ENCODE measurements at regions not wholly inside any gene's neighbourhood (a gene's known extent, or its start where the extent isn't known, plus 50 kb on each side); places are given as distances from the start of the nearest gene placed in this dataset.

DNA sequence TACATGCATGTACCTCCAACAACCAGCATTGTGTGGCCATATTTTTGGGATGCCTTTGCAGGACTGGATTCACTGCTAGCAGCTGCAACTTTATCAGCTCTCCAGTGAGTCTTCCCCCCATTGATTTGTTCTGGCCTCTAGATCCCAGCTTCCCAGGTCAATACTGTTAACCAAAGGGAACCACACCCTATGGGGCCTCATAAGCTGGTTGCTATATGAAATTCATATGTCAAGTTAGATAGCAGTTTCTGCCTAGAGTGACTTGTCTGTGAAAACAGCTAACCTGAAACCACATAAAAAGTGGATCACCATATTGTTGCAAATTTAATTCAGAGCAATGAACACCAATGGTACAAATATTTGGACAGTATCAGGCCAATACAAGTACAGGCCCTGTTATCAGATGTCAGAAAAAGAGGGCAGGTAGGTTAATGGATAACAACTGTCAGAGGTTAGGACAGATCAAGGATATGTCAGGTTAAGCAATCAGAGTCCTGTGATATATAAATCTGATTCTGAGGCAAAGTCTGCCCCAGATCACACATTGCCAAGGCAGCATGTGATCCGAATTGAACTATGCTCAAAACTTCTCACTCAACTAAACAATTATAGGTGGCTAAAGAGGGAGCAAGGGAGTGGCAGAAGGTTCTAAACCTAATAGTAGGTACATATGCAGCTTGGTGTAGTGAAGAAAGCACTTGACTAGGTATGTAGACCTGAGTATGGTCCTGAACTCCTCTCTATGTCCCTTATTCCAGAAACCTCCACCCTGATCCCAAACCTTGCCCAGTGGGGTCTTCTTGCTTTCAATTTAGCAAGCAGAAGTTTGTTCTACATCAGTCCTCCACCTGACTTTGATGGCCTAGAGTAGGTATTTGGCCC lies 94.7 kb upstream of the FOXN2 start (continued):
- TF ChIP-seq ZNF749 (CRISPR knock-in tag; IDR thresholded peaks at IDR 0.05; ENCODE audit: borderline replicate concordance) (peak; percentile 36; the same call in 1 of the 2 replicates), ZFYVE20 (CRISPR knock-in tag; IDR thresholded peaks at IDR 0.05; ENCODE audit: borderline replicate concordance, low read depth) (no peak), CHD4 (IDR thresholded peaks at IDR 0.05; ENCODE audit: borderline replicate concordance, low read length) (peak; percentile 89), SRSF9 (IDR thresholded peaks at IDR 0.05; ENCODE audit: borderline replicate concordance, insufficient read depth, low read depth, low read length, poor library complexity, severe bottlenecking) (no peak), MXD1 (CRISPR knock-in tag; IDR thresholded peaks at IDR 0.05) (no peak), HOXA5 (CRISPR knock-in tag; IDR thresholded peaks at IDR 0.05) (no peak; the same call in 1 of the 2 replicates), ZNF468 (CRISPR knock-in tag; IDR thresholded peaks at IDR 0.05) (peak; percentile 90; the same call in 1 of the 2 replicates), GATAD1 (CRISPR knock-in tag; IDR thresholded peaks at IDR 0.05) (peak; percentile 43; the same call in 1 of the 2 replicates), FOXA3 (CRISPR knock-in tag; IDR thresholded peaks at IDR 0.05) (peak; percentile 88), PITX1 (CRISPR knock-in tag; IDR thresholded peaks at IDR 0.05) (peak; percentile 74), ZNF280D (CRISPR knock-in tag; IDR thresholded peaks at IDR 0.05) (peak; percentile 56; the same call in 1 of the 2 replicates), RXRA (CRISPR knock-in tag; IDR thresholded peaks at IDR 0.05) (peak; percentile 28; the same call in 1 of the 2 replicates), PPARG (CRISPR knock-in tag; conservative IDR thresholded peaks at IDR 0.05) (peak; percentile 83; the same call in 1 of the 2 replicates), SP140L (CRISPR knock-in tag; IDR thresholded peaks at IDR 0.05; ENCODE audit: borderline replicate concordance) (peak; percentile 93; the same call in 1 of the 2 replicates), KLF11 (CRISPR knock-in tag; IDR thresholded peaks at IDR 0.05) (no peak), HMG20B (CRISPR knock-in tag; conservative IDR thresholded peaks at IDR 0.05) (peak; percentile 90), PRMT3 (CRISPR knock-in tag; IDR thresholded peaks at IDR 0.05; ENCODE audit: borderline replicate concordance, low read depth) (no peak)
- TF ChIP-seq, protein P1, sequence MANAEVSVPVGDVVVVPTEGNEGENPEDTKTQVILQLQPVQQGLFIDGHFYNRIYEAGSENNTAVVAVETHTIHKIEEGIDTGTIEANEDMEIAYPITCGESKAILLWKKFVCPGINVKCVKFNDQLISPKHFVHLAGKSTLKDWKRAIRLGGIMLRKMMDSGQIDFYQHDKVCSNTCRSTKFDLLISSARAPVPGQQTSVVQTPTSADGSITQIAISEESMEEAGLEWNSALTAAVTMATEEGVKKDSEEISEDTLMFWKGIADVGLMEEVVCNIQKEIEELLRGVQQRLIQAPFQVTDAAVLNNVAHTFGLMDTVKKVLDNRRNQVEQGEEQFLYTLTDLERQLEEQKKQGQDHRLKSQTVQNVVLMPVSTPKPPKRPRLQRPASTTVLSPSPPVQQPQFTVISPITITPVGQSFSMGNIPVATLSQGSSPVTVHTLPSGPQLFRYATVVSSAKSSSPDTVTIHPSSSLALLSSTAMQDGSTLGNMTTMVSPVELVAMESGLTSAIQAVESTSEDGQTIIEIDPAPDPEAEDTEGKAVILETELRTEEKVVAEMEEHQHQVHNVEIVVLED (CRISPR knock-in tag; IDR thresholded peaks at IDR 0.05; ENCODE audit: borderline replicate concordance), result peak; percentile 5; the same call in 1 of the 2 replicates
- TF ChIP-seq, protein P2, sequence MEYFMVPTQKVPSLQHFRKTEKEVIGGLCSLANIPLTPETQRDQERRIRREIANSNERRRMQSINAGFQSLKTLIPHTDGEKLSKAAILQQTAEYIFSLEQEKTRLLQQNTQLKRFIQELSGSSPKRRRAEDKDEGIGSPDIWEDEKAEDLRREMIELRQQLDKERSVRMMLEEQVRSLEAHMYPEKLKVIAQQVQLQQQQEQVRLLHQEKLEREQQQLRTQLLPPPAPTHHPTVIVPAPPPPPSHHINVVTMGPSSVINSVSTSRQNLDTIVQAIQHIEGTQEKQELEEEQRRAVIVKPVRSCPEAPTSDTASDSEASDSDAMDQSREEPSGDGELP (IDR thresholded peaks at IDR 0.05; ENCODE audit: borderline replicate concordance, low read depth), result peak; percentile 66; the same call in 1 of the 2 replicates
- TF ChIP-seq, protein P3, sequence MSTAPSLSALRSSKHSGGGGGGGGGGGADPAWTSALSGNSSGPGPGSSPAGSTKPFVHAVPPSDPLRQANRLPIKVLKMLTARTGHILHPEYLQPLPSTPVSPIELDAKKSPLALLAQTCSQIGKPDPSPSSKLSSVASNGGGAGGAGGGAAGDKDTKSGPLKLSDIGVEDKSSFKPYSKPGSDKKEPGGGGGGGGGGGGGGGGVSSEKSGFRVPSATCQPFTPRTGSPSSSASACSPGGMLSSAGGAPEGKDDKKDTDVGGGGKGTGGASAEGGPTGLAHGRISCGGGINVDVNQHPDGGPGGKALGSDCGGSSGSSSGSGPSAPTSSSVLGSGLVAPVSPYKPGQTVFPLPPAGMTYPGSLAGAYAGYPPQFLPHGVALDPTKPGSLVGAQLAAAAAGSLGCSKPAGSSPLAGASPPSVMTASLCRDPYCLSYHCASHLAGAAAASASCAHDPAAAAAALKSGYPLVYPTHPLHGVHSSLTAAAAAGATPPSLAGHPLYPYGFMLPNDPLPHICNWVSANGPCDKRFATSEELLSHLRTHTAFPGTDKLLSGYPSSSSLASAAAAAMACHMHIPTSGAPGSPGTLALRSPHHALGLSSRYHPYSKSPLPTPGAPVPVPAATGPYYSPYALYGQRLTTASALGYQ (CRISPR knock-in tag; IDR thresholded peaks at IDR 0.05), result peak; percentile 83; the same call in 1 of the 2 replicates
